ENCODE measurements at regions not wholly inside any gene's neighbourhood (a gene's known extent, or its start where the extent isn't known, plus 50 kb on each side); places are given as distances from the start of the nearest gene placed in this dataset.

DNA sequence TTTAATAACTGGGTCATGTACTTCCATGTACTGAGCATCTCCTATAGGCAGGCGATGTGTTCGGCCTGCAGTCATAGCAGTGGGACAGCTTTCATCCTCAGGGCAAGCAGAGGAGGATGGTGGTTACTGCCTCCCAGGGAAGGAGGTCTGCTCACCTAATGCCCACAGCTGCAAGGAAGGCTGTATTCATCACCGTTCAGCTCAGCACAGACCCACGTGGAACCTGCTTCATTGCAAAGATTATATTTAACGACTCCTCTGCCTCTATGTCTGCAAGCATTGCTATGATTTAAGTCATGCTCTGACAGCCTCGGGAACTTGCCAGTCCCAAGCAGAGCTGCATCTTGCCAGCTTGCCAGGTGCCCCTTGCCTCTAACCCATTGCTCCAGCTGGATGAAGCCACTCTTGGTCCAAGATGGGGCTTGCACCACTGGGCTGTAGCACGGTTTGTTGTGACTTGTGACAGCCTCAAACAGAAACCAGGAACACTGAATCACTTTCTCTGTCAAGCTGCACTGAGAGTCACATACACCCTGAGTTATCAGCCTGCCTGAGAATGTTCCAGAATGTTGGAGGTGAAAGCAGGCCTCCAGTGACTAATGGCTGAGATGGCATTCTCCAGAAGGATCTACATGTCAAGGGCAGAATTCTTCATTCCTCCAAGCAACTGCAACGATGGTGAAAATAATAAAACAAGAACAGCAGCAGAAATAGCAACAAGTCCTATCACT is 651.1 kb upstream of the ID2 start:
- no peak for DNase-seq

DNA sequence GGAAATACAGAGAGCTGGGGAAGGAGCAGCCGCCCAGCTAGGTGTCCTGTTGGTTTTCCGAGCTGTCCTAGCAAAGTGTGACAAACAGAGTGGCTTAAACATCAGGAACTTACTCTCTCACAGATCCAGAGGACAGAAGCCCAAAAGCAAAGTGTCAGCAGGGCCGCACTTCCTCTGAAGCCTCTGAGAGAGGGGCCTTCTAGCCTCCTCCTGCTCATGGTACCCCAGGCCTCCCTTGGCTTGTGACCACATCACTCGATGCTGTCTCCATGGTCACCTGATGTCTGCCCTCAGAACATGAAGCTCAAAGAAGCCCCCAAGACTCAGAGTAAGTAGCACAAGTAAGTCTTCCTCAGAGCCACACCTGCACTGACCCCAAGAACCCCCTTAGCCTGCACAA is 650.5 kb upstream of the ID2 start:
- no peak for DNase-seq

DNA sequence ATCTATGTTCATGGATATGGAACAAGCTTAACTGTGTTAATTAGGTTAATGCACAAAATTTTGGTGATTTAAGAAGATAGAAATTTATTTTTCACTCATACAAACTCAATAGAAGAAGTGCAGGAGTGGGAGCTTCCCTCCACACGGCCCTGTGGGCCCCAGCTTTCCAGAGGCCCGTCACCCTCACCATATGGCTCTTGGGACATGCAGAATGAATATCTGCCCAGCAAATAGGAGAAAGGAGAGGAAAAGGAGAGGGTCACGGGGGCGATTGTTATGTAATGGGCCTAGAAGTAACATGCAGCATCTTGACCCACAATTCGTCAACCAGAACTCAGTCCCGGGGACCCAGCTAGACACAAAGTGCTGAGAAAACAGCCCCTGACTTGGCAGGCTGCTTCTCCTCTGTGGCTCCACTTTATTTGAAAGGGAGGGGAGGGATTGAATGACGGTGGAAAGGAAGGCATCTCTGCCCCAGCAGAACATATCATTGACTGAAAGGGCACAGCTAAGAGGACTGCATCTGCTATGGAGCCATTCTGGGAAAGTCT is 648.2 kb upstream of the ID2 start:
- DNase-seq: no peak

DNA sequence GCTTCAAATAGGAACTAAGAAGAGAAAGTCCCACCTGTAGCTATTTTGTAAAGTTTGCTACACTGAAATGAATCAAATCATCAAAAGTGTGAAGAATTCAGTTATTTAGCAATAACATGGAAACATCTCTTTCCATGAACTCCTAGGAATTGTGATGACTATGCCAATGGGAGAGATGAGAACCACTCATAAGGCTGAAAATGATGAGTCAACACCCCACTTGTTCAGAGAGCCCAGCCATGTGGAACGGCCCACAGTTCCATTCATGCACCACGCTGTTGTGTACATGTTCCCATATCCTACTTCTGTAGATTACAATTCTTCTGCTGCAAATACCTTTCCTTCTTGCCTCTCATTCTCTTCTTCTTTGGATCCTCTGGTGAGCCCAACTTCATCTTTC is 645.5 kb upstream of the ID2 start:
- no peak for DNase-seq

DNA sequence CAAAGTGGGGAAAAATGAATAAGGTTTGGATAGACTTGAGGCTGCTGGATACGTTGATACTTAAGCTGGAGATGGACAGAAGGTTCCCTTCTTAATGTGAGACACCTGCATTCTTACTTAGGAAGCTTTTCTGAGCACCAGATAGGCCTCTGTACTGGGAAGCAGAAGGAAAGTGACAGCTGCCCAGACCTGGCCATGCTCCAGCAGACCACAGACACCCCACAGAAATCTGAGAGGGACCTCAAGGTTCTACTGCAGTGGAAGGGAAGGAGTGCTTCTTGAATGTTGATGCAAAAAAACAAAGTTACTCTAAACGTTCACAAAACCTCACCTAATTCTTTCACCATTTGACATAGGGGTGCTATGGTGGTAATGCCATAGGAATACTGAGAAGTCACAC is 642.1 kb upstream of the ID2 start:
- no peak for DNase-seq

DNA sequence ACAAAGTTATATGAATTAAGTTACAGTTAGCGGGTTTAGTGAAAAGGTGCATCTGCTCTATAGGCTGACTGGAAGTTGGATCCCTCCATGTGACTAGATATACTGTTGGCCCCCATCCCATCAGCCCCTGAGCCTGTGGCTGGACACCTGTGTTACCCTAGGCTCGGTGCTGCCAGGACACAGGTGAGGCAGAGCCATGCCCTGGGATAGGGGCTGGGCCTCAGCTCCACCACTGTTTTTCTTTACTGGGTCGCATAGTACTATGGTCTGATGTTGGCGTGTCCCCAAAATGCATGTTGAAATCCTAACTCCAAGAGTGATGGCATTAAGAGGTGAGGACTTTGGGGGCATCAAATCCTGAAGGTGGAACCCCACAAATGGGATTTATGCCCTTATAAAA is 638.6 kb upstream of the ID2 start:
- no peak for DNase-seq

DNA sequence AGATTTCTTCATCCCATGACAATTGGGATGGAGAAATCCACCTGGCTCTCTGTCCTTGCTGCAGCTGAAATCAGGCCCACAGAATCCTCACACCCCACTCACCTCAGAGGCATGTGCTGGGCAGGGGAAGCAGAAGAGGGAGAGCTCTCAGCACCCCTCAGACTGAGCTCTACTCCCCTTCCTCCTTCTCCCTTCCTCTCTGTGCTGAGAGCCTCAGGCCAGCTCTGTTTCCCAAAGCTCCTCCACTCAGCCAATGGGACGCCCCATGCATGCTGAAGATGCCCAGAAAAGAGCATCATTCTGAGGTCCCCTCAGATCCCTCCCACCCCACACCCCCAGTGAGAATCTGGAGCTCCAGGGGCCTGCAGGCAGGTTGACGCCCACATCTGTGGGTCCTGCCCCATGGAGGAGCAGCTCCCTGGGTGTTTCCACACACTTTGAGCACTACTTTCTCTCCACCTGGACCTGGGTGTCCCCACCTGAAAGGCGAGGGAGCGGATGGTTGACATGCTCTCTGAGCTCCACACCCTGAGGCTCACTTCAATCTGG is 637.7 kb upstream of the ID2 start:
- no peak for DNase-seq

DNA sequence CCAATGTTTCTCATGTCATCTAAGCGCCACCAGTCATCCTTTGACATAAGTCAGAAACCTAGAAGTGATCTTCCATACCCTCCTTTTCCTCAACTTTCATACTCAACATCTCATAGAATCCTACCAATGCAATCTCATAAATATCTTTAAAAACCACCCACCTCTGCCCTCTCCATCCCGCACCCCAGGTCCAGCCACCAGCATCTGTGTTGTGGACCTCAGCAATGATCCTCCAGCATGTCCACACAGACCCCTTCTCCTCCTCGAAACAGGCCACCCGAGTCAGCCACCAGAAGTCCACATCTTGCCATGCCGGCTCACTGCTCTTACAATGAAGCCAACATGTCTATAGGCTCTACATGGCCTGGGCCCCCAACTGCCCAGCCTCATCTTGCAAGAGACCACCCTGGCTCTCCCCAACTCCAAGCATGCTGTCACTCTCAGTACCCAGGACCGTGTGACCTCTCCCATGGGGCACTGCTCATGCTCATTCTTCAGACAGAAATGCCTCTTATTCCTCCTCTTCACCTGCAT is 636.7 kb upstream of the ID2 start:
- no peak for DNase-seq

DNA sequence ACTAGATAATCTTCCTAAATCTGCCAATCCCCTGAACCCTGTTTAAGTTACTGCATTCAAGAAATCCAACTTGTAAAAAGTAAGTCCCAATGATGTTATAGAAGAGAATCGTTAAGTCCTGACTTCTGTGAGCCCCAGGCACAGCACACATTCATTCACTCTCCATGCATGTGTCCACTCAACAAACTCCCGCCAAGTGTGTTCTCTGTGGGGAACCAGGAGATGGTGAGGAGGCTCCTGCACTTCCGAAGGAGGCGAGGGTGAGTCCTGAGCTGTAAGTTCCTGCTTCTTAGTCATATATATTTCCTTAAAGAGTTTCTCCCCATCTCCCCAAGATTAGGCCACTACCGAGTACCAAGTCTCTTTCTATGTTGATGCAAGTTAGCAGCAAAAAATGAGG is 635.0 kb upstream of the ID2 start:
- no peak for DNase-seq

DNA sequence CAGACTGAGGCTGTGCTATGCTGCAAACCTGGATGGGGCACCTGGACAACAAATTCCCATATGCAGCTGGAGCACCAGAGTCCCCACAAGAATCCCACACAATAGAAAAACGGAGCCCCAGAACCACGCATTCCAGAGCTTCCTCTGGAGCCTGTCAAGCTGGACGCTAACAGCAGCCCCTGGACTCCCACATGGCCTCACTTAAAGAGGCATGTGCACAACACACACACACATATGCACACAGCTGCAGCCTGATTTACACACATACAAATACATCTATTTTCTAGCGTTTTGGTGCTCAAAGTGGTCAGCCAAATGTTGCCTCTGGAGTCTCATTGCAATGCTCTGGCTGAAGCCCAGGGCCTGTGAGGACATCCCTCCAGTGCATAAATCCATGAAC is 632.7 kb upstream of the ID2 start:
- DNase-seq: no peak

DNA sequence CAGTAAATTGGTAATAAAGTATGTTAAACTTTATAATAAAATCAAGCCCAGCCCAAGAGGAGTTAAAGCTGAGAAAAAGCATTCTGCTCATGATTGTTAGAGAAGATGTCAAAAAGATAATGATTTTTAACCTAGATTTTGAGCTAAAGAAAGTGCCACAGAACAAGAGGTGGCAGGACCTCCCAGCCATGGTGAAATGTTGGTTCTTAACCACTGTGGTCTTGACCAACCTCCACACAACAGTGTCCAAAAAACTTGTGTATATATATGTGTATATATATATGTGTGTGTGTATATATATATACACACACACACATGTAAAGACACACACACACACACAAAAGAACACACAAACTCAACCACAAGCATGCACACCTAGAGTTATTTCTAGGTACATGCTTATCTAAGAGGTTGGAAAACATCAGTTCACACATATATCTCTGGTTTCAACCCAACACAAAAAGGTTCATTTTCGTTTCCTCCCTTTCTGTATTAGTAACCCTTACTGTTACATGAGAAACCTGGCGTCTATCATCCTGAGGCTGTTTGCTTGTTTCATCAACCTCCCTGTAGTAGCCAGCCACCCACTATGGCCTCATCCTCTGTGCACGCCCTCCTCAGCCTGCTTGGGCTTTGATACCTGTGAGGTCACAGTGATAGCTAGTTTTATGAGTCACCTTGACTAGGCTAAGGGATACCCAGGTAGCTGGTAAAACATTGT is 631.8 kb upstream of the ID2 start:
- no peak for DNase-seq

DNA sequence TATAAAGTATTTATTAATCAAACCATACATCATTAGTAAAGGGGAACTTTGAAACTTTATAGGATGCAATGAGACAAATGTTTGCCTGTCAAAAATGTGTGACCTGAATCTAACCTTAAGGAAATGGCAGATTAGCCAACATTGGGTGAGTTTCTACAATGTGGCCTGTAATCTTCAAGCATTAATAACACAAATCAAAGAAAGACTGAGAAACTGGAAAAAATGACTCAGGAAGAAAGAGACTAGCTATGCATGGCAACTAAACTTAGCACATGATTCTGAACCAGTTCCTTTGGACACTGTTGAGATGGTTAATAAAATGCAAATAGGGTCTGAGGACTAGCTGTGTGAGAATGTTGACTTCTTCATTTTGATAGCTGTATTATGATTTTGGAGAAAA is 628.6 kb upstream of the ID2 start:
- DNase-seq: no peak

DNA sequence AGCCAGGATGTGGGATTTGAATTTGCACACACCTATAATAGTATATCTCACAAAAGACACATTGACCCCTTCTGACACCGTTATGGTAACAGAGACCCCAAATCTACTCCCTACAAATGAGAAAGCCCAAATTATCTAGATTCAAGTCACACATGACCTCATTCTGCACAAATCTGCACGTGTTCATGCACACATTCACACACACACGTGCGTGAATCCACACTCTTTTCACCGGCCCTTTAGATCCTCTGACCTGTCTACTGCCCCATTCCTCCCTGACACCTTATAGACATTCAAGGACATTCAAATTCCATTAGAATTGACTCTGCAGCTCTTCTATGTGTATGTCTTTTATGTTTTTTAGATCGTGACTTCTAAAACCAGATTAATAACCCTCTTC is 627.8 kb upstream of the ID2 start:
- no peak for DNase-seq

DNA sequence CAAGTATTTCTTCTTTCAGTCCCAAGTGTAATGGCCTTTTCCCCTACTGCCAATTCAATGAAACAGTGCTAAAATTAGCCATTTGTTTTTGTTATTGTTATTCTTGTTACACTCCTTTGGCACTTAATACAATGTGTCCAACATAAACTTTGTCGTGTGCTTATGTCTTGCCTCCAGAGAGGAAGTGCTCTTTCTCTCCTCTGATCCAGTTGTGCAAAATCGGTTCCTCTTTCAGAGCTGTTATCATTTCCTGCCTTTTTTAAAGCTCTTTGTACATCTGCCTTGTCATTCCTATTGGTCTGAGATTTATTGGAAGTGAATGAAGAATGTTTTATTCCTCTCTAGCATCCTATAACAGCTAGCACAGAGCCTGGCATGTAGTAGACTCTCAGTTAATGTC is 623.2 kb upstream of the ID2 start:
- DNase-seq: no peak

DNA sequence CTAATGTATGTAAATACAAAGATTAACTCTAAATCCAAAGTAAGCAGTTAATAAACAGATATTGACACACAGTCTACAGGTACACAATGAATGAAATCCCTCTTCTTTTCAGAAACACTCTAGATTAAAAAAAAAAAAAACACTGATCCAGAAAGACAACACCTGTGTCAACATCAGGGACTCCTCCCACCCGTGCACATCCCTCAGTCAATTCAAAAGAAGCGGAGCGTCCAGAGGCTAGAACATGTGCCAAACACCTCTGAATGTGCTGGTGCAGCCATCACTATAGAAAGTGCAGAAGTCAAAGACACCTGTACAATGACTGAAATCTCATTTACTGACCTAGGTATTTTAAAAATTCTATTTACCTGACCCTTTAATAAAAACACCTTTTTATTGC is 622.6 kb upstream of the ID2 start:
- no peak for DNase-seq

DNA sequence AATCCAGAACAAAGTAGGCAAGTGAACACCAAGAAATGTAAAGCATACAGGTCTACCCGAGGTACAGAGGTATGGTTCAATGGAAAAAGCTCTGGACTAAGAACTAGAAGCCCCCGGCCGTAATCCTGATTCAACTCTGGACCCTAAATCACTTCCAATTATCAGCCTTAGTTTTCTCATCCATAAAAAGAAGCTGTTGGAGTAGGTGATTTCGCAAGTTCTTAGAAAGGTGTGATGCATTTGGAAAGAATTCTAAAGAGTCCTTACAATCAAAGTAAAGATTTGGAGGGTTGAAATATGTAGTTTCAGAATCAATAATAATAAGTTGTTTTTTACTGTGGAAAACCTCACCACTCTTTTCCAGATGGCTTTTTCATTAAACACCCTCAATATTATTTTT is 622.1 kb upstream of the ID2 start:
- DNase-seq: no peak

DNA sequence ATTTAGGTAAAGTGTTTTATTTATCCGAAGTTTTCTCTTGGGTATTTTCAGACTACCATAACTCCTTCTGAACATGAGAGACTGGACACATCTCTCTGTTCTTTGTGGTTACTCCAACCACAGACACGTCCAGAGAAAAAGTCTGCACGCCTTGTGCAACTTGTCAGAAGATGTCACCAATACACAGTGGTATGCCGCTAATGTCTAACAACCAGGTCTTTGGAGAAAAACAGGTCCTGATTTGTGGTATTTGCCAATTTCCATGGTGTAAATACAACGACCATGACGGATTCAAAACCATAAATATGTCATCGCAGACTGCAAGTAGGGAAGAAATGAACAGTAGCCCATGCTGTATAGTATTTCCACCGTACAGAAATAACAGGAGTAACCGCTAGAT is 620.6 kb upstream of the ID2 start:
- DNase-seq: no peak

DNA sequence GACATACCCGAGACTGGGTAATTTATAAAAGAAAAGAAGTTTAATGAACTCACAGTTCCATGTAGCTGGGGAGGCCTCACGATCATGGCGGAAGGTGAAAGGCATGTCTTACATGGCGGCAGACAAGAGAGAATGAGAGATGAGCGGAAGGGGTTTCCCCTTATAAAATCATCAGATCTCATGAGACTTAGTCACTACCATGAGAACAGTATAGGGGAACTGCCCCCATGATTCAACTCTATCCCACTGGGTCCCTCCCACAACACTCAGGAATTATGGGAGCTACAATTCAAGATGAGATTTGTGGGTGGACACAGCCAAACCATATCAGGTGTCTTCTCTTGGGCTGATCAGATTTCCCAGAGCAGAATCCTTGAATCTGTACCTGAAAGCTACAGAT is 617.3 kb upstream of the ID2 start:
- no peak for DNase-seq

DNA sequence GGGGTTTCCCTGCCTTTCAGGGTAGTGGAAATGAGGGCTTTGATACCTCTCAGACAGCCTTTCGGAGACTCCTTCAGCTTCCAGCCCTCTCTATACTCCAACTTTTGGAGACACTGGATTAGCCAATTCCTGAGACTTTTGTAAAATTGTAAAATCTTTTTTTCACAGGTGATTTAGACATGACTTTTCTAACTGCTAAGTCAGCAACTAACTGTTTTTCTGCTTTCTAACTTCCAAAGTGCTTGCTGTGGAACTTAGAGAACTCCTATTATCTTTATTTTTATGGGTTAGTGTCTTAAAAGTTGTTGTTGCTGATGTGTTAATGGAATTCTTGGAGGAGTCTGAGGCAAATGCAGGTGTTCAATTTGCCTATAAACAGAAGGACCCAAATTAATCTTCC is 616.7 kb upstream of the ID2 start:
- DNase-seq: no peak

DNA sequence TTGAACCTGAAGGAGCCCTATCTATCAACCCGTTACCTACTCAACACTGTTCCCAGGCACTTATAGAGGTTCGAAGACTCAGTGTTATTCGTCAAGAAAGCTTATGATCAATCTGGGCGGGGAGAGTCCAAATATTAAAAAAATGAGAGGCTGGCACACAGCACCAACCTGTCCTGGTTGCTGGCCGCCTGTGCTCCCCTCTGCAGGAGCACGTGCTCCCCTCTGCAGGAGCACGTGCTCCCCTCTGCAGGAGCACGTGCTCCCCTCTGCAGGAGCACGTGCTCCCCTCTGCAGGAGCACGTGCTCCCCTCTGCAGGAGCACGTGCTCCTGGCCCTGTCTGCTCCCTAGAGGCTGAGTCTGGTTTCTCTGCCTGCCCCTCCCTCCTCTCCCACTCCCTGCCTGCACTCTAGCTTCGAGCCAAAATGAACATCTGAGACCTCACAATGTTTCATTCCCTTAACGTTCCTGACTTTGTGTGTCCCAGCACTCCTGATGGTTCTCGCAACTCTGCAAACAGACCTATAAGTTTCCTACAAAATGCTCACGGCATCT is 614.0 kb upstream of the ID2 start:
- no peak for DNase-seq

DNA sequence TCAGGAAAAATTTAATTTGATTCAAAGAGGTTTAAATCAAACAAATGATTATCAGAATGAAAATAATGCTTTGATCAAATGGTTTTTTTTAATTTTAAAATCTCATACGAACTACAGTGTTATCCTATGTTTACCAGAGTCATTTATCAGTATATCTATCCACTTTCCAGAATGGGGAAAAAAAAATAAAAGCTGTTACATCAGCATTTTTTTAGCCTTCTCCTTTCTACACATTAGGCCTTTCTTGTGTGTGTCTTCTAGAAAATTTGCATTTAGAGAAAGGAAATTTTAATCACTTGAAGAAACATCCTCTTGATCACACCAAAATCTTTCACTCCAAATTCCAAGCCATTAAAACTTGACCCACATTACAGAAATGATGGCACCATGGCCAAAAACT is 608.9 kb upstream of the ID2 start:
- DNase-seq: no peak

DNA sequence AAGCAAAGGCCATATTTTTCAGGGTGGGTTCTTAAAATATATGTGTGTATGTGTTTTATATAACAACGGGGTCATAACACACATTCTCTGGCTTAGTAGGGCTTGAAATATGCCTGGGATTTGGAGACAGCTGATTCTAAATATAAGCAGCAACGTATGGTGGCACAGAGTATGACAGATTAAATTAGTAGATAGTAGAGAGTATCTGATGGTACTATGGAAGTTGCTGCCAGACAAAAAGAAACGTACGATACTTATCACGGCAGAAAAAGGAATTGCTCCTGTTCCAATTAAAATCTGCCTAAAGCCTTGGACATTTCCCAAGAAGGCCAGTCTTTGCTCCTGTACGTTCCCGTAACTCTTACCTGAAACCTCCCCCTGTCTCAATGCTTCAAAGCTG is 607.9 kb upstream of the ID2 start:
- DNase-seq: no peak

DNA sequence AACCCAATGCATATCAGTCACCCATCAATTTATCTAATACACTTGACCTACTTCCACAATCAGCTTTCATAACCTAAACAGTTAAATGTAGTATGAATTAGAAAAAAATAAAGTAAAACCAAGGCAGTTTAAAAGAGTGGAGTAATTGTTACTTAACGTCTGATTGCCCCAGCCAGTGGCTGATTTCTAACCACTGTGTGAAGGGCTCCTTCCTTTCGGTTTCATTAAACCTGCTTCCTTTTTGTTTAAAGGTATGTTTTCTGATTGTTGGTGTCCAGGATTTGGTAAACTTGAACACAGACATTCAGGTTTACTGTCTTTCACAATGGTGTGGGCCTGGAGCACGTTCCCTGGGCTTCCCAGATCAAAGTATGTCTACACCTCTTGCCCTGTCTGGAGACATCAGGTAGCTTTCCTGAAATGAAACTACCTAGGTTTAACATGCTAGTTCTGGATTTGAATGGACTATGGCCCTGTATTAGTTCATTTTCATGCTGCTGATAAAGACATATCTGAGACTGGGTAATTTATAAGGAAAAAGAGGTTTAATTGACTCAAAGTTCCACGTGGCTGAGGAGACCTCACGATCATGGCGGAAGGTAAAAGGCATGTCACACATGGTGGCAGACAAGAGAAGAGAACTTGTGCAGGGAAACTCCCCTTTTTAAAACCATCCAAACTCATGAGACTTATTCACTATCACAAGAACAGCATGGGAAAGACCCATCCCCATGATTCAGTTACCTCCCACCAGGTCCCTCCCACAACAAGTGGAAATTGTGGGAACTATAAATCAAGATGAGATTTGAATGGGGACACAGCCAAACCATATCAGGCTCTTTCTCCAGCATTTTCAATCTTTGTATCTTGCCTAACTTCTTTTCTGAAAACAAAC is 605.2 kb upstream of the ID2 start:
- no peak for DNase-seq

Measured in CD4-positive, alpha-beta T cell treated with Interferon gamma for 1 hour (primary cell).